ENCODE measurements at regions not wholly inside any gene's neighbourhood (a gene's known extent, or its start where the extent isn't known, plus 50 kb on each side); places are given as distances from the start of the nearest gene placed in this dataset.

DNA sequence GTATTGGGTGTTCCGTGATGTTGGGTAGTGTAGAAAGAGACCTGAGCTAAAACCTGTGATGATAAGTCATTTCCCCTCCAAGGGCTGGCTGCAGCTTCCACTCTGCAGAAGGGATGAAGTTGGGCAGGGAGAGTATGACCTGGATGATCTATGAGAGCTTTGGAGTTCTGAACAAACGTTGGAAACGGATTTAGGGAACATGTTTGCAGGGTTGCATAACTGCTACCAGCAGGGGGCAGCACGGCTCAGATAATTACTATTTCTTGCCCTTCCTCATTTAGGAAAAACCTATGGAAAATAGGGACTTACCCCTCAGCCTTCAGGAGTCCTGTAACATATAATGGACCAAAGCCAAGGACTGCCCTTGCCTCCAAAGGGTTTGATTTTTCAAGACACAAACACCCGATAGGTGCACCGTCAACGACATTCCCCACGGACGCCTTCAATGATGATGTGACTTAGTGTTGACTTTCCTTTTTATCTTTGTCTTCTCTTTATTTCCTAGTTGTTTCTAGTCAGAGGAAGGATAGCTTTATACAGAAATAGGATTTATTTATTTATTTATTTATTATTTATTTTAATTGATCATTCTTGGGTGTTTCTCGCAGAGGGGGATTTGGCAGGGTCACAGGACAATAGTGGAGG lies 164.9 kb upstream of the SASH1 start:
- no peak for DNase-seq

GRCh38 chr6:148179786-148180185 lies 162.9 kb upstream of the SASH1 start:
- DNase-seq, result no peak

DNA sequence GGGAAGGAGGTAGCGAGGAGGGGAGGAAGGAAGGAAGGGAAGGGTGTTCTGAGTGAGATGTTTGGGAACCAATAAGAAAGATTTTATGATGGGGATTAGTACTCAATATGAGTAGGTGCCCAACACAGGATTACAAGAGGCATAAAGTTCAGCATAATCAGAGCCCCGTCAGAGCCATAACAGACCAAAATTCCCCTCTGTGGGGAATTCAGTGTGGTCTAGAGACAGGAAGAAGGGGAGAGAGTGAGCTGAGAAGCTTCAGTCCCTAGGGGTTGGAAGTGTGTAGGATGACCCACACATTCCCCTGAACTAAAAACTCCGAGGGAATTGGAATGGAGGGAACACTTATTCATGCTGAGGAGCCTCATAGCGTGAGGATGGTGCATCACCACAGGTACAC lies 160.3 kb upstream of the SASH1 start:
- DNase-seq, result no peak

DNA sequence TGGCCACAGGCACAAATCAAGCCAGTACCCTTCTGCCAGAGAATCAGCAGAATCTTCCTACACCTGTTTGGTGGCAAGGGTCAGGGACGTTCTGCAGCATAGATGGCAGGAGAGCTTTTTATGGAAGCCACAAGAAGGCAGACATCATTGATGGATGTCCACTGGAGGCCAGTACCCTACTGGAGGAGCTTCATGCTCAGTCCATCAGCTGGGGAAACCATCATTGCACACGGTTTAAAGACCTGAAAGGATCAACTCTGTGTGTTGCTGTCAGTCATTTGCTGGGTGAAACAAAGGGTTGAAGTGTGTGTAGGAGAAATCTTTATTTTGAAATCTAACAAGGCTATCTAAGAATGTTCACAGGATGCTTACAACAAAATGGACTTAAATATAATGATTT lies 158.9 kb upstream of the SASH1 start:
- DNase-seq, result no peak

GRCh38 chr6:148186916-148187315 lies 155.7 kb upstream of the SASH1 start:
- DNase-seq, result no peak

- DNase-seq, result no peak
Measured at GRCh38 chr6:148192310-148192709, 150.3 kb upstream of the SASH1 start.

DNA sequence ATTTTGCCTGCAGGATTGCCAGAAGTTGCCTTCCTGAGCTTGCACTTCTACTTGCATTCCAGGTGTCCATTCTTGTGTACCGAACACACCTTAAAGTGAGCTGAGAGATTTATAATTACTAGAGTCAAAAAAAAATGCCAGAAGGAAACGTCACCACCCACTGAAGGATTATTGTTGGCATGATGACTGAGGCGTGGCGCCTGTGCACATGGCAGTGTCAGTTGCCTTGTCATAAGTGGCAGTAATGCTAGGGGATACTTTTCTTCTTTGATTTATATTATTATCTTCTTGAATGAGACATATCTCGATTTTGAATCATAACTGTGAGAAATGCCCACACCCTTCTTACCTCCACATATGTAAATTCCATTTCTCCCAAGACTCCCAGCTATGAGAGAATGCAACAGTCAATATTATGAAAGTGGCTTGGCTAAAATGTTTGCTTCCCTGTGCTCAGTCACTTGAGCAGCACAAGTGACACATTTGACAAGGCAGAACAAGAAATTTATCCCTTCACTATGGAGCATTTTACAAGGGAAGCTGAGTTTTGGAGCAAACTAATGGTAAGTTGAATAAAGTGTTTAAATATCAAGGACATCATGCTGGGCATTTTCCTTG lies 149.5 kb upstream of the SASH1 start:
- no peak for DNase-seq

GRCh38 chr6:148195511-148195910 lies 147.1 kb upstream of the SASH1 start:
- DNase-seq, result no peak

GRCh38 chr6:148199584-148199983 lies 143.1 kb upstream of the SASH1 start:
- DNase-seq, result no peak

DNA sequence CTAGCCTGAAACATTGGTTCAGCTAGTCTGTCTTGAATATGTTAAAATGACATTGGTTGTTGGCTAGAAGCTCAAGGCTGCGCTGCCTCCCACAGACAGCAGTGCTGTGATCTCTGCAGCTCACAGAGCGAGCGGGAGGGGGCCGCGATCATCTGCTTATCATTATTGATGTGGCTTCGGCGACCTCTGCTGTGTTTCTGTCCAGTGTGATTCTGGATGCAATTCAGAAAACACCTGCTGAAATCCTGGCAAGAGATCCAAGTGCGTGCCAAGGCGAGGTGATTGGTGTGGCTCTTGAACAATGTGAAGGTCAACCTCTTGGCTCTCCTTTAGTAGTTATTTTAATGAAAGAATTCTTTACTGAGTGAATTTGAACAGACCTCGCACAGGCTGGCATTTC lies 142.3 kb upstream of the SASH1 start:
- no peak for DNase-seq

DNA sequence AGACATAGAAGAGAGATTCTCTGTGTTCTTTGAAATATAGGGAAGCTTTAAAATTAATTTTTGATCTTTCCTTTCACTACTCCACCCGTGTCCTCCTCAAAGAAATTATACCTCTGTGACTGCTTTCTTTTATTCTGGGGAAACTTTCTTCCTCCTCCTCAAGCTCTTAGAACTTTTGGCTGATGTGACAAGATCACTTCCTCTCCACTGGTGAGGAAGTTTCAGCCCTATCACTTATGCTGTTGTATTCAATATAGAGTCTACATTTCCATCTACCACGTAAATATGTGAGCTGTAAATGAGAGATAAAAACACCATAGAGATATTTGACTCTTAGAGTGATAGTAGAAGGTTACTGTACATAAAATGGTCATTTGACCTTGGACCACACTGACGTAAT lies 141.9 kb upstream of the SASH1 start:
- no peak for DNase-seq

DNA sequence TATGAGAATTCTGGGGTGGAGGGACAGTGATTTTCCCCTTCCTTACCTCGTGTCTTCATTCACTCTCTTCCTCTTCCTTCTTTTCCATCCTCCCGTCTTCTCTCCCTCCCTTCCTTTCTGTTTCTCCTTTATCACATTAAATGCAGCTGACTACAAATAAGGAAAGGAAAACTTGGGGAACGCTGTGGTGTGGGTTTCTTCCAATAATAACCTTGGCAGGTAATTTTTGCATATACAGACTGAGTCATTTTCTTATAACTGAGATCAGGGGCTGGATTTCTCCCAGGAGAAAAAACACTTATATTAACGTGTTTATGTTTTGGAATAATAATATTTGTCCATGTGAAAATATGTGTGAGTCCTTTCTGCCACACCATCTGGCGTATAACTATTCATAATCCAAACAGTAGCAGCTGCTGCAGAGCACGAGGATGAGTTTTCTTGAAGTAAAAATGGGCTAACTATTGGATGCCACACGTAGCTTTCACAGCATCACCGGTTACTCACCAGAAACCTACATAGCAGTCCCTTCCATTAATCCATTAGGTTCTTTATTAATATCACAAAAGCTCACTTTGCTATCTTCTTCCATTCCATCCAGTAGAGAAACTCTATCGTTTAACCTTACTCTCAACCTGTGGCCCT lies 139.2 kb upstream of the SASH1 start:
- no peak for DNase-seq

GRCh38 chr6:148203970-148204369 lies 138.7 kb upstream of the SASH1 start:
- DNase-seq, result peak; percentile 25 to 64

GRCh38 chr6:148208298-148208697 lies 134.3 kb upstream of the SASH1 start:
- no peak for DNase-seq

- DNase-seq, result no peak
Measured at GRCh38 chr6:148211777-148212324, 130.8 kb upstream of the SASH1 start.

DNA sequence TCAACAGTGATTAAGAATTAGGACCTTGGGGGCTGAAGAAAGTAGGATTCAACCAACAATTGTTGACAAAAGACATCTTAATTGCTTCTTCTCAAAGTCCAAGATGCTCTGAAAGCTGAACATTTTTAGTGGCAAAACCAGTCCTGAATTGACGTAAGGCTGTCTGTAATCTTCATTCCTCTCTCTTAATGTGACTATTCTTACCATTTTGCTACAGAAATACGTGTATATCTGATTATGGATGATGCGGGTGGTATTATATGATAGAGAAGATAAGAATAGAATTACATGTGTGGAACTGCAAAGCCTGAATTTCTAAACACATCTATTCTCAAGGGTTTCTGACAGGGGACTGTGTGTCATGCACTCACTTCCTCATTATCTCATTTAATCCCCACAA lies 130.3 kb upstream of the SASH1 start:
- DNase-seq, result no peak

DNA sequence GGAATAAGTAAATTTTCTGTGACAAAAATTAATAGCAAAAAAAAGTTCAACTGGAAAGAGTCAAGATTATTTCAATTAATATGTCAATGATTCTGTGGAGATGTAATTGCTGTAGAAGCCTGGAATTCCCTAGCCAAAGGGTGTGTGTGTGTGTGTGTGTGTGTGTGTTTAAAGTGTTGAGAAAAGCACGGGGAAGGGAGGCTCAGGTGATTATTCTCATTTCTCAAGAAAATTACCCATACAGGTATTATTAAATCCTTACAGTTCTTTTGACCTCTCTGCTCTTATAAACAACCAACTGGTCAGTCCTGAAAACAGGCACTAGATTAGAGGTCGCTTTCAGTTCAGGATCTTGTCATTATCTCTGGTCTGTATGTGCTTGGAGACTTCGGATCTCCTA lies 129.3 kb upstream of the SASH1 start:
- DNase-seq, result no peak

DNA sequence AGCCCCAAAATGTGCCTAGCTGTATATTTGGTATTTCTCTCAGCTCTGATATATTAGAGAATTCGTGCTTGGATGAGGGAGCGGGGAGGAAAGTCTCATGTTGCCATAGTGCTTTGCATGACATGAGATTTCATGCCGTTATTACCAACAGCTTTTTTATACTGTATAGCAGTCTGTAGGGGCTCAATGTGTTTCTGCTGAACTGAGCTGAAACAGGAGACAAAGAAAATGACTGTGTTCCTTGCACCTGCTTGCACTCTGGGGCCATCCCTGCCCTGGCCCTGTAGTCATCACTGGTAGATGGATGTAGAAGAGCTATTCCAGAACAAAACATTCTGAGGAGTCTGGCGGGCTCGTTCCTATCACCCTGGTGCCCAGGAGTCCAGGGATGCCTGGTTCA lies 128.0 kb upstream of the SASH1 start:
- no peak for DNase-seq

- no peak for DNase-seq
Measured at GRCh38 chr6:148217051-148217450, 125.6 kb upstream of the SASH1 start.

DNA sequence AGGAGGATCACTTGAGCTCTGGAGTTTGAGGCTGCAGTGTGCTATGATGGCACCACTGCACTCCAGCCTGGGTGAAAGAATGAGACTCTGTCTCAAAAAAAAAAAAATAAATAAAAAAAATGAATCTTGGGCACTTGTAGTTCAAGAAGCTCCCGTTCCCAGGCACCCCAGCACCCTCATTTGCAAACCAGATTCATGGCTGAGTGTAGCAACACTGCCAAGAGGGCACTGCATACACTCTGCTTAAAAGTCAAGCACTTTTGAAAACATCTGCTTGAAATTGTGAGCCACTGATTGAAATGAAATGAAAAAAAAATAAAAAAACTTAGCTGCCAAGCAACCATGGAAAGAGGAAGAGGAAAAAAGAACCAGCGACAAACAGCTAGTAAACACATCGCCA lies 124.7 kb upstream of the SASH1 start:
- no peak for DNase-seq

DNA sequence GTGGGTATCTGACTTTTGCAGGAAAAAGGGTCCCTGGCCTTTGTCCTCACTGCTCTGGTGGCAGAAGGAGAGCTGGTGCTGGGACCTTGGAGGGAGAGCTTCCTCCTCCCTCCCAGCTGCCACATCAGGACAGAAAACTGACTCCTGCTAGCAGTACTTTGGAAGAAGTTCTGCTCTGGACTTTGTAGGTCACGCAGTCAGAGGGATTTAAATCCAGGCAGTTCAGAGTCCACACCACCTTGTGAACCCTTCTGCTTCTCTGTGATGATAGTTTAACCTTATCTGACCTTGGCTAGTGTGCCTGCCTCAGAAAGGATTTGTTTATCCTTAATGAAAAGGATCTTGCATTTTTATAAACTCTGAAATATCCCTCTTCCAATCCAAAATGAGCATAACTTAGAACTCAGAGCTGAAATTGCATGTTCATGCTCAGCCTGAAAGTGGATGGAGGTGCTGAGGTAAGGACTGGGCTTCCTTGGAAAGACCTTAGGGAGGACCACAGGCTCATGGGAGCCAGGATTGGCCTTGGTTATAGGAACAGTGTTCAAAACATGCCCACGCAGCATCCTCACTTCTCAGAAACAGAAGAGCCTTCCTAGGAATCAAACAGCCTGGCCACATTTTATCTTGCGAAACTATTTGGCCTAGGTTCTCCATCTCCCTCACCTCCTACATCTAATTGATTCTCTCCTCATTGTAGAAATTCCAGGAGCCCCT lies 123.9 kb upstream of the SASH1 start:
- DNase-seq, result no peak

DNA sequence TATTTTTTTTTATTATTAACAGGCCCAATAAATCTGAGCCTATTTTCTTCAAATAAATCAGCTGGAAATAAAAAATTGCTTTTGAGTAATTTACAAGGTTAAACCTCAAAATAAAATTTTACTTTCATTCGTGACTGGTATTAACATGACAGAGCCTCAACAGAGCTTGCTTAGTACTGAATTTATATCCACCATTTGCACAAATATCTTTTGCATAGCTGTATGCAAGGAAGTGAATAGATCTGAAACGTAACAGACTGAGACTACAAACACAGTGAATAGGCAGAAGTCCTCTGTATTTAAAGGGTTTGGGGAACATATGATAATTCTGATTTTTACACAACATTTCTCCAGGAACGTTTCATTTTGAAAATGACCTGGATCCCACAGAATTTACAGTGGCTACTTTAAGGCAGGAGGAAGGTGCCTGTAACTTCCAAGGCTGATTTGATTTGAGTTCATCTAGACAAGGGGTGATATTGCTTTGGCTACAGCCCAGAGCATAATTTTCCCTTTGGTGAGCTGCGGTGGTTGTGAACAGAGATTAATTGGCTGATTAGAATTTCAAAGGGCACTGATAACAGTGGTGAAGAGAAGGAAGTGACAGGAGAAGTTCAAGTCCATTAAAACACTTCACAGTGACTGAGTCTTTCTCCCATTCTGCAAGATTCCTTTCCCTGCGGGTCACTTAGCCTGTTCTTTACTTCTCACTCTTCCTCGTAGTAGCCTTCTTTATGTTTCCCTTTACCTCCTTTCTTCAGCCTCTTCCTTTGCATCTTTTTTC lies 121.2 kb upstream of the SASH1 start:
- DNase-seq, result no peak

GRCh38 chr6:148222376-148222775 lies 120.3 kb upstream of the SASH1 start:
- no peak for DNase-seq
